ENCODE measurements at regions not wholly inside any gene's neighbourhood (a gene's known extent, or its start where the extent isn't known, plus 50 kb on each side); places are given as distances from the start of the nearest gene placed in this dataset.

- TF ChIP-seq REST (IDR thresholded peaks at IDR 0.05) (no peak), CTCF (IDR thresholded peaks at IDR 0.05; ENCODE audit: low read depth, low read length, missing input control) (no peak), RXRA (IDR thresholded peaks at IDR 0.05) (no peak), EGR1 (IDR thresholded peaks at IDR 0.05; ENCODE audit: low read depth in 2 of 2) (no peak), RAD21 (IDR thresholded peaks at IDR 0.05) (no peak), JUND (IDR thresholded peaks at IDR 0.05) (no peak), ZBTB33 (IDR thresholded peaks at IDR 0.05) (no peak), ATF3 (IDR thresholded peaks at IDR 0.05) (no peak), TAF1 (conservative IDR thresholded peaks at IDR 0.05) (no peak), SP1 (IDR thresholded peaks at IDR 0.05) (no peak), MAX (IDR thresholded peaks at IDR 0.05) (no peak), YY1 (IDR thresholded peaks at IDR 0.05) (no peak)
These were observed 217.5 kb upstream of the S1PR3 start for GRCh38 chr9:88773627-88774244.

All from liver (tissue), 3 donors.